HG03097 (cell line): ENCODE measurements at regions not wholly inside any gene's neighbourhood (a gene's known extent, or its start where the extent isn't known, plus 50 kb on each side); places are given as distances from the start of the nearest gene placed in this dataset.

ENCODE experiments used
- ATAC-seq: cut with Tn5 transposase; IDR thresholded peaks from one replicate; pipeline ENCODE4 v1.9.1; 2021; ENCODE audit not compliant: unreplicated experiment, low FRiP score

- no peak for ATAC-seq
Measured at GRCh38 chr20:12764053-12764452, 244.7 kb upstream of the SPTLC3 start.

DNA sequence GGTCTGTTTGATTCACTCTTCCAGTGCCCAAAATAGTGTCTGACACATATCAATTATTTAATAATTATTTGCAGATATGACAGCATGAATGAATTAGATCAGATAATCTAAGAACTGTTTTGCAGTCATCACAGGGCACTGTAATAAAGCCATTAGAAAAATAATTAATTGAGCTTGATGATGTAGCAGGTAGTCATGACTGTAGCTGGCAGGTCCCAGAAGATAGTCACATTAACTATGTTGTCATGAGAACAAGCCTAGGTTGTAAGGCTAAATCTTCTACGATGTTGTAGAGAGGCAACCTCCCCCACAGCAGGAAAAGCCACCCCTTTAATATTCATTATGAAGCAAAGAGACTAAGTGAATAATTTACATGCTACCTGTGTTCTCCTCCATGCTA lies 243.9 kb upstream of the SPTLC3 start:
- ATAC-seq = no peak

- no peak for ATAC-seq
Measured at GRCh38 chr20:12773936-12774335, 234.8 kb upstream of the SPTLC3 start.

GRCh38 chr20:12775041-12775440 lies 233.7 kb upstream of the SPTLC3 start:
- no peak for ATAC-seq

DNA sequence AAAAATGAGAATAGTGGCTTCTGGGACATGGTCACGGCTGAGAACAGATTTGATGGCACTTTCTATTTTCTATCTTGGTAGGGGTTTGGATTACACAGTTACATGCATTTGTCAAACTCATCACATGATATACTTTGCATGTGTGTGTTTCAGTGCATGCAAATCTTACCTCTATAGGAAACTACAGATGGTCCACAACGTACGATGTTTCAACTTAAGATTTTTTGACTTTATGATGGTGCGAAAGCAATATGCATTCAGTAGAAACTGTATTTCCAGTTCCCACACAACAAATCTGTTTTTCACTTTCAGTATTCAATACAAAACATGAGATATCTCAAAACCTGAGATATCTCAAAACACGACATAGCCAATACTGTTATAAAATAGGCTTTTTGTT lies 231.8 kb upstream of the SPTLC3 start:
- ATAC-seq = no peak

DNA sequence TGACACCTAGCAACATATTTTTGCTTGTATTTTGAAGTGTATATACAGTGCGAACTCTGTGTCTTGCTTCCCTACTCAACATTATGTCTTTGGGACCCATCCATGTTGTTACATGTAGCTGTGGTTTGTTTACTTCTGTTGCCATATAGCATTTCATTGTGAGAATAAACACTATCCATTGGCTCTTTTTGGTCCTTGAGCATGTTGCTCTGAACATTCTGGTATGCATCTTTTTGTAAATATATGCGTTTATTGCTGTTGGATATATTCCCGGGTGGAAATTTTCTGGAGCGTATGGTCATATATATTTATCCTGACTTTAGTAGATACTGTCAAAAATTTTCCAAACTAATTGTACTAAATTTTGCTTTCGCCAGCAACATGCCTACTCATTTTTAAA lies 222.5 kb upstream of the SPTLC3 start:
- ATAC-seq = no peak

GRCh38 chr20:12788632-12789299 lies 220.0 kb upstream of the SPTLC3 start:
- no peak for ATAC-seq

- no peak for ATAC-seq
Measured at GRCh38 chr20:12790859-12791258, 217.9 kb upstream of the SPTLC3 start.

DNA sequence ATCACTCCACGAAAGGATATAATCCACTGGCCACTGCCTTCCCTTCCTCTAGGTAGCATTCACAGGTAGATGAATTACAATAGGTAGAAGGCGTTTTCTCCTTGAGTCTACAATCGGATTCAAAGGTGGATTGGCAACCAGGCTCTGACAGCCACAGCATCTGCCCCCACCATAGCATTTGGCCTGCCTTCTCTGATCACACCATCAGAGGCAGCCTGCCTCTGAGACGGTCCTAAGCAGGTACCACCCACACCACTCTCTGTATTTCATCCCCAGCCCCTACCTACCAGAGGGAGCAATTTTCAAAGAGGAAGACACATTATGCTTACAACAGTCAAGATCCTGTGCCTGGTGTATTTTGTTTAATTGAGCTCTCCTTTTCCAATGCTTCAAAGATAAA lies 210.5 kb upstream of the SPTLC3 start:
- ATAC-seq = no peak

- no peak for ATAC-seq
Measured at GRCh38 chr20:12808006-12808567, 200.7 kb upstream of the SPTLC3 start.

GRCh38 chr20:12815231-12815768 lies 193.5 kb upstream of the SPTLC3 start:
- no peak for ATAC-seq

DNA sequence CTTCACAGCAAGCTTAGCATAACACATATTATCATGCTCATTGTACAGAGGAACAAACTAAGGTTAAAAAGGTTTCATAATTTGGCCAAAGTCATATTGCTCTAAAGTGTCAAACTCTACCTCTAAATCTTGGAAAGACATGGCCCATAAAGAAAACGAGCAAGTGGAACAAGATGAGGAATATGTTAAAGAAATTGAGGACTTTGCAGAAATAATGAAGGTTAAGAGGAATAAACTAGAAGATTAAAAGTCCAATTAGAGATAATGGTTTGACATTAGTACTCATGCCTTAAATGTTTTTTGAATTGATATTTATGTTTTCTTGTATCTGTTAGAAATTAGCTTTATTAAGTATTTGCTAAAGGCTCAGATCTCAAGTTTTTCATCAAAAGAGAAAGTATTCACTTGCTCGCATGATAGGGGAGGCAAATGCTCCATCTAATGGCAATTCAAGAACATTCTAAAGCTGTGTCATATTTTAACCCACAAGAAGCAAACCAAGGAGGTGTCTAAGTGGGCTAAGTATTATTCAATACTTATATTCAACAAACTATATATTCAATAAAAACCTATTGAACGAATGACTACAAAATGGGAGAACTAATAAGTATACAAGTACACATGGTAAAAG lies 192.9 kb upstream of the SPTLC3 start:
- no peak for ATAC-seq

DNA sequence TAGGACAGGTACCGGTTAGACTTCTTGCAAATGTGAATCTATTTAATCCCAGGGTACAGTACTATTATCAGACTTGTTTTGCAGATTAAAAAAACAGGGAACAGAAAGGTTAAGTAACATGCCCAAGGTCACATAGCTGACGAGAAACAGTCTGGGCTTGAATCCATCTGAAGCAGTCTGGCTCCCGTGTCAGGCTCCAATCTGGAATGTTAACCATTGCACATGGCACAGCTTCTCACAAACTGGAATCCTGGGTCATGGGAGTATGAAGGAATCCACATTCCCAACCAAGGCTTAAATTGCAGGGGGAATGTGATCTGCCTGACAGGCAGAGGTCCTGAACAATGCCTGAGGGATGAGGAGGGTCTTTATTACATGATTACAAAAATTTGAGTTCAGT lies 187.5 kb upstream of the SPTLC3 start:
- ATAC-seq = no peak

- no peak for ATAC-seq
Measured at GRCh38 chr20:12823734-12824133, 185.0 kb upstream of the SPTLC3 start.

DNA sequence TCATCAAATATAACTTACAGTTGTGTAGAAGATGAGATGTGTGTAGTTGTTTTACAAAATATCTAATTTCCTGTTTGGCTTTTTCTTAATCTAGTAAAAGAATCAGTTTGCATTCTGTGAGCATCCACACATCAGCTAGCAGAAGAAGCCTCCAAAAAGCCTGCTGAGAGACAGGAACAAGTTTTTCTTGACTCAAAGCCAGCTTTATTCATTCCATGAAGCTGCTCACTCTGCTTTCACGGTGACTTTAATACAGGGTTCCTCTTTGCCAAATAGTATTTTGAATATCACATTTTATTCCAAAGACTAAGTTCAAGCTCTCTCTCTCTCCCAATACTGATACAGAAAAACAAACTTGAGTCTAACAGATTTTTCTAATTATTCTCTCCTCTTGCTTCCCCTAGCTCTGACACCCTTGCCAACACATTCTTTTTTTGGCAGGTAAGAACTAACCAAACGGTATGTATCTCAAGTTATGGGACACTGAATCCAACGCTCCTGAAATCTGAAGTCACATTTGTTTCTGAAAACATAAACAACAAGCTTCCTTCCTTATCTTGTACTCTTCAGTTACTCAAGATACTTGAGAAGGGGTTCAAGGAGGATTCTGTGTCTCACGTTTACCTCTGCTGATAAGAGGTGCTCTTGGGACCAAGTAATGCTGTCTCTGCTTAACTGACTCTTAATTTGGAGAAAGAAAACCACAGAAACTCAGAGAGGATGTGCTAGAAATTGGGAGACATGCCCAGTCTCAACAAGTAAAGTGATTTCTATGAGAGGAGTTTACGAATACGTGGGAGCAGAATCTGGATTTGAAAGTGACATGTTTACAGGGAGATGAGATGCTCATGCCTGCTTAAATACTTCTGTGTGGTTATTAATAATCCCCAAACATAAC lies 184.2 kb upstream of the SPTLC3 start:
- no peak for ATAC-seq

- ATAC-seq = no peak
Measured at GRCh38 chr20:12825226-12825595, 183.6 kb upstream of the SPTLC3 start.

- no peak for ATAC-seq
Measured at GRCh38 chr20:12827816-12828385, 180.9 kb upstream of the SPTLC3 start.

- ATAC-seq = no peak
Measured at GRCh38 chr20:12829170-12829569, 179.6 kb upstream of the SPTLC3 start.

DNA sequence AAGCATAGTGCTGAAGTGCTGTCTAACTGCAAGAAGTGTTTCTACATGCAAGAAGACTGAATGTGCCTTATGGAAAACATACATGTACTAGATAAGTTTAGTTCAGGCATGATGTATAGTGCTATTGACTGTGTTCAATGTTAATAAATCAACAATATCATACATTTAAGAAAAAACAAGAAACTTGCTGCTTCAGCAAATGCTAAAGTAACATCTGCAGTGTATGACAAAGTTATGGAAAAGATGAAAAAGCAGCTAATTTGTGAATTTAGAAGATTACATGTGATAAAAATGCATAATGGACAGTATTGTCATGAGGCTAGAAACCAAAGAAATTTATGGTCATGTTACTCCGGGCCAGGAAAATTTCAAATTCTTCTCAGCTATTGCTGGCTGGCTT lies 174.9 kb upstream of the SPTLC3 start:
- ATAC-seq = no peak

DNA sequence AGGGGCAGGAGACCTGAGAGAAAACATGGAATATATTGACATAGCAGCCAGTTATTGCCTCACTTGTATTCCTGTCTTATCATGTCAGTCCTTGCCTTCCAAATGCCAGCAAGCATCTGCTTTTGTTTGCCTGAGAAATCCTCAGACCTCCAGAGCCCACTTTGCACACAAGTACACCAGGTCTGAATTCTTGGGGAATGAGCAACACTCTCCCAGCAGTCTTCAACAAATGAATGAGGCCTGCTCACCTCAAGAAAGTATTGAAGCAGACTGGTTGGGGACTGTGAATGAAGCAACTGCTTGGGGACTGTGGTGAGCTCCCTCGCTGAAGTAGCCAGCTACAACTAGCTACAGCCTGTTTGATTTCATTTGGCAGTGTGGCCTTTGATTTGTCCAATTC lies 172.8 kb upstream of the SPTLC3 start:
- no peak for ATAC-seq

DNA sequence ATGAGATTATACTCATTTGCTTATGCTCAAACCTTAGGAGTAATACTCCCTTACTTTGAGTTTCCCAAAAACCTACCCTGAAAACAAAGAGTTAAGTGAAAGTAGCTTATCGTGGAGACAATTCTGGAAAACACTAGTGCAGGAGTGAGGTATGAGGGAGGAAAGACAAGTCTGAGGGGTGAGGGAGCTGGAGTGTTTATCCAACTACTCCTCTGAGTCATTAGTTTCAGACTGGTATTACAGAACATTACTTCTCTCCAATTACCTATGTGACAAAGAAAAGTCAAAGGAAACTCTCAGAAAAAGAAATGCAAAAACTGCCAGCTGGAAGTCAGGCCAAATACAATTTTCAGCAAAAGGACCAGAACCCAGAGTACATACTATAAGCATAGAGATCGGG lies 171.1 kb upstream of the SPTLC3 start:
- ATAC-seq = no peak
